Fibroblast of the aortic adventitia (primary cell): ENCODE measurements at regions not wholly inside any gene's neighbourhood (a gene's known extent, or its start where the extent isn't known, plus 50 kb on each side); places are given as distances from the start of the nearest gene placed in this dataset.

Experiments used
- DNase-seq: peaks from one replicate; pipeline ENCODE4 v3.0.0-alpha.2; 2010; ENCODE audit warnings: low read depth
- H3K4me3 ChIP-seq: 2 replicates; pipeline ENCODE4 v1.5.1; 2011; ENCODE audit warnings: low read depth, mild to moderate bottlenecking, control low read depth, low read length, moderate library complexity
- CTCF ChIP-seq: IDR thresholded peaks from 2 replicates; pipeline ENCODE4 v1.5.1; 2011; ENCODE audit warnings: mild to moderate bottlenecking, low read length, control low read depth, inconsistent platforms; ENCODE audit not compliant: insufficient read depth

GRCh38 chr16:89035669-89036570, 57.7 kb upstream of the ACSF3 start:
- no peak overlapping the region for H3K4me3 ChIP-seq
- TF ChIP-seq CTCF: no peak
- no peak for DNase-seq

- DNase-seq: no peak
- no peak for TF ChIP-seq CTCF
- H3K4me3 ChIP-seq: no peak overlapping the region
Observed at GRCh38 chr16:89036776-89037175, 56.9 kb upstream of the ACSF3 start.

GRCh38 chr16:89037261-89038152, 56.1 kb upstream of the ACSF3 start:
- TF ChIP-seq CTCF: no peak
- H3K4me3 ChIP-seq: no peak overlapping the region
- peak; percentile 29 for DNase-seq

GRCh38 chr16:89038221-89038721, 55.4 kb upstream of the ACSF3 start:
- DNase-seq: no peak
- no peak overlapping the region for H3K4me3 ChIP-seq
- TF ChIP-seq CTCF: no peak

GRCh38 chr16:89038811-89039735, 54.6 kb upstream of the ACSF3 start:
- no peak for DNase-seq

More at GRCh38 chr16:89038811-89039735, 54.6 kb upstream of the ACSF3 start:
- TF ChIP-seq CTCF: no peak
- H3K4me3 ChIP-seq: no peak overlapping the region
